Nephron progenitor cell (in vitro differentiated cells): ENCODE measurements at regions not wholly inside any gene's neighbourhood (a gene's known extent, or its start where the extent isn't known, plus 50 kb on each side); places are given as distances from the start of the nearest gene placed in this dataset.

Experiments used
- DNase-seq: peaks from one replicate; pipeline ENCODE4 v3.0.0; 2021
- H3K27ac Mint-ChIP-seq: 2 replicates; pipeline ENCODE4 v1.8.0; 2021; ENCODE audit warnings: mild to moderate bottlenecking, moderate library complexity, mixed read lengths
- H3K27me3 Mint-ChIP-seq: 2 replicates; pipeline ENCODE4 v1.8.0; 2021; ENCODE audit warnings: mild to moderate bottlenecking, low read depth, mixed read lengths; ENCODE audit not compliant: poor library complexity
- H3K36me3 Mint-ChIP-seq: 2 replicates; pipeline ENCODE4 v1.8.0; 2021; ENCODE audit warnings: low read depth, mixed read lengths
- H3K4me1 Mint-ChIP-seq: 2 replicates; pipeline ENCODE4 v1.8.0; 2021; ENCODE audit warnings: mixed read lengths
- H3K4me3 Mint-ChIP-seq: 2 replicates; pipeline ENCODE4 v1.8.0; 2021; ENCODE audit warnings: mild to moderate bottlenecking, moderate library complexity, mixed read lengths
- H3K9me3 Mint-ChIP-seq: 2 replicates; pipeline ENCODE4 v1.8.0; 2021; ENCODE audit warnings: mild to moderate bottlenecking, moderate library complexity, mixed read lengths
- CTCF ChIP-seq: fragments of 200-600 bp; sonication (generic); IDR thresholded peaks from 2 replicates; pipeline ENCODE4 v1.5.0; 2021; ENCODE audit warnings: antibody characterized with exemption

- TF ChIP-seq CTCF: no peak
- H3K9me3 Mint-ChIP-seq: peaks cover 4% of the 10 kb centered on the region
- H3K4me3 Mint-ChIP-seq: no peak overlapping the region
- peaks cover 5% of the 10 kb centered on the region for H3K36me3 Mint-ChIP-seq
- DNase-seq: no peak
- H3K27ac Mint-ChIP-seq: no peak overlapping the region
- peaks cover 3% of the 10 kb centered on the region for H3K27me3 Mint-ChIP-seq
- H3K4me1 Mint-ChIP-seq: peaks cover 17% of the 10 kb centered on the region
These were observed 62.4 kb upstream of the VAV3 start for GRCh38 chr1:108027389-108027788.

- H3K36me3 Mint-ChIP-seq: no peaks in the 10 kb centered on the region
- DNase-seq: no peak
- H3K4me1 Mint-ChIP-seq: no peaks in the 10 kb centered on the region
- no peak overlapping the region for H3K4me3 Mint-ChIP-seq
- H3K9me3 Mint-ChIP-seq: no peaks in the 10 kb centered on the region
- no peak for TF ChIP-seq CTCF
- H3K27me3 Mint-ChIP-seq: no peaks in the 10 kb centered on the region
- no peak overlapping the region for H3K27ac Mint-ChIP-seq
These were observed 52.7 kb upstream of the VAV3 start for GRCh38 chr1:108017698-108018097.

GRCh38 chr1:108016451-108016920 is 51.5 kb upstream of the VAV3 start:
- no peaks in the 10 kb centered on the region for H3K36me3 Mint-ChIP-seq
- no peak for DNase-seq

More at GRCh38 chr1:108016451-108016920, 51.5 kb upstream of the VAV3 start:
- Mint-ChIP-seq H3K9me3 (no peaks in the 10 kb centered on the region), H3K4me3 (no peak overlapping the region), H3K27me3 (no peaks in the 10 kb centered on the region), H3K27ac (no peak overlapping the region), H3K4me1 (no peaks in the 10 kb centered on the region)
- TF ChIP-seq CTCF: no peak
